ENCODE measurements at regions not wholly inside any gene's neighbourhood (a gene's known extent, or its start where the extent isn't known, plus 50 kb on each side); places are given as distances from the start of the nearest gene placed in this dataset.
"Not testable (repeated sequence)": the region's sequence is repeated elsewhere in the genome, so short reads cannot be mapped to it uniquely, and the experiment has no call there.

DNA sequence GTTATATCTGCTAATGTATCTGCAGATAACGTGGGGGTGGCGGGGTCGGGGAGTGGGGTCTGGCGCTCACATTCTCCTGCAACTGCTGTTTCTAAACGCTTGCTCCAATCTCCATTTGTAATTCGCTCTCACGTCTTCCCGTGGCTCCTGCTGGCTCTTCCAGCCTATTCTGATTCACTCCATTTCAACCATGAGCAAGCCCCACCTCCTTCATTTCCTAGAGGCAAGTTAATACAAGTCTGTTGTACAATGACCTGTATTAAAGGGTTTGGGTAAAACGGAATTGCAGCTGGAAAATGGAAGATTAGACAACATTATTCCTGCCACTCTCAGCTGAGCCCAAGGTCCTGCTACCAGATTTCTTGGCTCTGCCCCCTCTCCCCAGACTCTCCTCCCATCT lies 132.3 kb downstream of the CSNK2A3 start:
- no peak for DNase-seq (ENCODE audit: low read depth in 2 of 2)

- no peak for DNase-seq (ENCODE audit: low read depth in 2 of 2)
Observed at GRCh38 chr11:11218629-11218986, 134.4 kb downstream of the CSNK2A3 start.

DNA sequence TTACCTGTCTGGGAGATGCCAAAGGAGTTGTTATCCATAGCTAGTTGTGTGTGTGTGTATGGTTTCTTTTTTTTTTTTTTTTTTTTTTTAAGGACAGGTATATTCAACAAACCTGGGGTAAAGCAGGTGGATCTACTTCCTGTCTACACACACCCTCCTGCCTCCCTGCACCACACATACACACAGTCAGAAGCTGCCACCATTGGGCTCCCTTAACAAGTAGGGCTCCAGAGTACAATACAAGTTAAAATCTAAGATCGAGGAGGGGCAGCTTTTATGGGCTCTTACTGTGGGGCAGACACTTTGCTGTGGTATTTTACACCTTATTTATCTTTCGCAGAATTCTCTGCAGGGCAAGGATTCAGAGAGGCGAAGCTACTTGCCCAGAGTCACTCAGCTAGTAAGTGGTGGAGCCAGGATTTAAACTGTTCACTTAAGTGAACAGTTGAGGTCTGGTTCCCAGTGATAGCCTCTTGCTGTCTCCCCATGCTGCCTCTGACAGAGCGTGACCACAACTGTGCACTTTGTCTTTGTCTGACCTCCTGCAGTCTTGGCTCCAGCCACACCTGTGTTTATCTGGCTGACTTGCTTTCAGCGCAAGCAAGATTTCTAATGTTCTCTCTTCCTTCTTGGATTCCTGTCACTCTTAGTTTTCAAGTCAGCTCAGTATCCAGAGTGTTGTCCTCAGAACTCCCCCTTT lies 135.0 kb downstream of the CSNK2A3 start:
- DNase-seq (ENCODE audit: low read depth in 2 of 2): no peak

GRCh38 chr11:11217289-11217928 lies 135.6 kb downstream of the CSNK2A3 start:
- DNase-seq (ENCODE audit: low read depth in 2 of 2): no peak

- no peak for DNase-seq (ENCODE audit: low read depth in 2 of 2)
Observed at GRCh38 chr11:11215944-11216343, 137.1 kb downstream of the CSNK2A3 start.

DNA sequence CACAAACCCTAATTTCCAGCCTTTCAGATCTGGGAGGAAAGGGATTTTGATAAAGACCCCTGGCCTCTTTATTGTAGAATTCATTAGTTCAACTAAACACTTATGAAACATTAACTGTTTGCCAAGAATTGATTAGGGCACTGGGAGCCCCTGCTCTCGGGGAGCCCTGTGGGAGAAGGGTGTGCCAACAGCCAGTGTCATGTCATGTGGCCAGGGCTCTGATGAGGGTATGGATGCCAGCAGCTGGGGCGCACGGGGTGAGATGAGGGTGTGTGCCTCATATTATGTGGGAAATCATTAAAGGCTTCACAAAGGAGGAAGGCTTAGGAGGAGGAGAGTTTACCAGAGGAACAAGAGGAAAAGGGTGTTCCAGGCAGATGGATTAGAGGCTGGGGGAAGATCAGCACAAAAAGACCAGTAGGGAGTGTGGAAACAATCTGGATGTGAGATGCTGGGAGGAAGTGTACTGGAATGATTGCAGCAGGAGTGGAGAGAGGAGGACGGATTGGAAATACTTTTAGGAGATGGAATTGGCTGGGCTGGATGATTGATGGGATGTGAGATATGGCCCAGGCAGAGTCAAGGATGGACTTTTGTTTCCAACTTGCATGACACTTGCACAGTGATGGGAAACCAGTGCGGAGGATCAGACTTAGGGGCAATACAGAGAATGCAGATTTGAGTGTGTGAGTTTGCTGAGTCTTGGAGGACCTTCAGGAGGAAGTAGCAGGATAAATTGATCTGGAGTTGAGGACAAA lies 137.8 kb downstream of the CSNK2A3 start:
- DNase-seq (ENCODE audit: low read depth in 2 of 2): no peak

DNA sequence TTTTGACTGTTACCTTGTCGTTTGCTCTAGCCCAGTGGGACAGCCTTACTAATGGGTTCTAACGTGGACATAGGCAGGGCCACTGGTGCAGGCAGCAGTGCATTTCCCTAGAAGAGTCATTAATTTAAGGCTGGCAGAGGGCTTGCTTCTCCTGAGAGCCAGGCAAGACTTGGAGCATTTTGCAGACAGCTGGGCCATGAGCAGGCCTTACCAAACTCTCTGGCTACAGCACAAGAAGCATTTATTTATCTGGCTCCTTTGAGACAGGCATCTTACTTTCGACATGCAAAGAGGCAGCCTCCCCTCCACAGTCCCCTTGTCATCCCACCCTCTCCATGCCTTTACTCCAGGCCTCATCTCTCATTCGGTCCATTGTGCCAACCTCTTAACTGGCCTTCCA lies 139.9 kb downstream of the CSNK2A3 start:
- DNase-seq (ENCODE audit: low read depth in 2 of 2): no peak

DNA sequence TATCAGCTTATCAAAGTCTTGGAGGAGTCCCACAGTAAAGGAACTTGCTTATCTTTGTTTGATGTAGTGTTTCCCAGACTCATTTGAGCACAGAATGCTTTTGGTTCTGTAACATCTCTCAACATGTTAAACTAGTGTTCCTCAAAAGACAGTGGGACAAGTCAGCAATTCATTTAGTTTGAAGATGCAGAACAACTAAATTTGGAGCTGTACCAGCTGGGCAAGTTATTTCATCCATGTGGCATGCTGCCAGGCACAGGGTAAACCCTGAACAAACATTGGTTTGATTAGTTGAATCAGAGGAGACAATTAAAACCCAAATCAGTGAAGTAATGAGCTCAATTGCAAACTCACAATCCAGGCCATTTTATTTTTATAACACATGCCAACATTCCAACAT lies 141.2 kb downstream of the CSNK2A3 start:
- no peak for DNase-seq (ENCODE audit: low read depth in 2 of 2)

DNA sequence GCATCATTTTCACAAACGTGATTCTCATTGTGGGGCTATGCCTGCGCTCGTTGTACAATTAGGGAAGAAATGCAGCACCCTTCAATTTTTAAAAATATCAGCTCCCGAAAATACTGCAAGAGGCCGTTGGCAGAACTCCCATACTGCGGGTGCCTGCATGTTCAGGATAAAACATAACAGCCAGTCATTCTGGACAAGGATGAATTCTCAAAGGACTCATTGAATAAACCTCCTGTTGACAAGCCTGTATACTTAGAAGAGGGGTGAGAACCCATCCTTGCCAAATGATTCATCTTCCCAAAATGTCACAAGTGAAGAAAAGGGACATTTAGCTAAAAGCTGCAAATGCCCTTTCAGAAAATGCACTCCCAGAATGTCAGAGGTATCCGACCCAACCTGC lies 141.9 kb downstream of the CSNK2A3 start:
- no peak for DNase-seq (ENCODE audit: low read depth in 2 of 2)

DNA sequence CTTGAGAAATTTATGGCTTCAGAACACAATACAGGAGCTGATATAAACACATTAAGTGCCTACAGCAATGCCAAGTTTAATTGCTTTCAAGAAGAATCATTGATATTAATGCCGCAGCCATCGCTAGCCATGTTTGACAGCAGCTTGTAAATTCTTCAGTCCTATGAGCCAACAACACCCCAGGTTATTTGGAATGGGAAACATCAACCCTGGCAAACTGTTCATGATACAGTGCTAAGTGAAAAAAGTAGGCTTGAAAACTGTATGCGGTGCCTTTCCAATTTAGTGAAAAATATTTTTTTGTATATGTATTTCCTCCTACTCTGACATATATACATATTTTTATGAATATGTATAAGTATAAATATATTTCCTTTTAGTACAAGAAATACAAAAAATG lies 142.6 kb downstream of the CSNK2A3 start:
- DNase-seq (ENCODE audit: low read depth in 2 of 2): no peak

- no peak for DNase-seq (ENCODE audit: low read depth in 2 of 2)
Observed at GRCh38 chr11:11209967-11210366, 143.1 kb downstream of the CSNK2A3 start.

DNA sequence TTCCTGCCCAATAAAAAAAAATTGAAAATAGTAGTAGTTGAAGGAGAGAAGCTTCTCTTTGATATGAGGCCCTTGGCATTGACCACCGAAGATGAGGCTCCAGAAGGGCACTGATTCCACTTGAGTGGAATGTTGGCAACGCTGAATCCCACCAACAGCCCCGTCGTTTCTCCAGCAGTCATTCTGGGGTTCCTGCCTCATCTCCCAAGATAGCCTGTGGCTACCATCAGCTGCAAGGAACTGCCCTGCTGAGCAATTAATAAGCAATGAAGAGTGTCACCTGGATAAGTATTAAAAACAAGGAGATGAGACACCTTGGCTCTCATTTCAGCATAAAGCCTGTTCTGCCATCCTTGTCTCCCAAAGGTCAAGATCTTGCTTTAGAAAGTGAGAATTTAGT lies 144.1 kb downstream of the CSNK2A3 start:
- DNase-seq (ENCODE audit: low read depth in 2 of 2): no peak

- DNase-seq (ENCODE audit: low read depth in 2 of 2): no peak
Observed at GRCh38 chr11:11207428-11207827, 145.6 kb downstream of the CSNK2A3 start.

DNA sequence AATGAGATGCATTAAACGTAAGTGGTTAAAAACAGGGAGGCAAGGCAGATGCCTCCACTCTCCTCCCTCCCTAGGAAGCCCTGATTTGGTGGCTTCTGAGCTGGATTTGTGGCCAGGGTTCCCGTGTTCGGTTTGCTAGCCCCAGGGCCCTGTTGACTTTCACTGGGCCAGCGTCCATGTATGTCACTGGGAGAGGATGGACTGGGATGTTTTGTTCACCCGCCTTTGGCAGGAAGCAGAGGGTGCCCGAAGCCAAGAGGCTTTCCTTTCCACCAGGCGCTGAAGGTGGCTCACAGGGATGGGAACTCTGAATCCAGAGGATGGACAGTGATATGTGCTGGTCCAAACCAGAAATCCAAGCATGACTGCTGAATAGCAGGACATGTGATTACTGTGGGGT lies 146.6 kb downstream of the CSNK2A3 start:
- DNase-seq (ENCODE audit: low read depth in 2 of 2): no peak

DNA sequence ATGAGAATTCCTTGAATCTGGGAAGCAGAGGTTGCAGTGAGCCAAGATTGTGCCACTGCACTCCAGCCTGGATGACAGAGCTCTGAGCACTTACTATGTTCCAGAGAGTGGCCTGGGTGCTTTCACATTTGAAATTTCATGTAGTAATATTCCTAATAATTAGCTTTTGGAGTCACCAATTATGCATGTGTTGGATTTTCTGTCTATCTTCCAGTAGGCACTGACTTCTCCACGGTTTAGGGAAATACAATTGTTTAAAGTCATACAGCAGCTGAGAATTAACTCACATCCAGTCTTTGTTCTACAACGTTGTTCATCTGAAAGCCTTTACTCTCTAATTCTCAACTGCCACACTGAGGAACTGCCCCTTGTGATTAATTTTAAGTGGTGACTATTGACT lies 150.2 kb downstream of the CSNK2A3 start:
- no peak for DNase-seq (ENCODE audit: low read depth in 2 of 2)

- DNase-seq (ENCODE audit: low read depth in 2 of 2): not testable (repeated sequence)
Observed at GRCh38 chr11:11201302-11201701, 151.7 kb downstream of the CSNK2A3 start.

DNA sequence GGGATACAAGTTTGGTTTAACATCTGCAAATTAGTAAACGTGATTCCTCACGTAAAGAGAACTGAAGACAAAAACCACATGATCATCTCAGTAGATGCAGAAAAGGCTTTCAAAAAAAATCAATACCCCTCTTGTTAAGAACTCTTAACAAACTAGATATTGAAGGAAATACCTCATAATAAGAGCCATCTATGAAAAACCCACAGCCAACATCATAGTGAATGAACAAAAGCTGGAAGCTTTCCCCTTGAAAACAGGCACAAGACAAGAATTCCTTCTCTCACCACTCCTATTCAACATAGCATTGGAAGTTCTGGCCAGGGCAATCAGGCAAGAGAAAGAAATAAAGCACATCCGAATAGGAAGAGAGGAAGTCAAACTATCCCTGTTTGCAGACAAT lies 160.5 kb downstream of the CSNK2A3 start:
- DNase-seq (ENCODE audit: low read depth in 2 of 2): no peak

DNA sequence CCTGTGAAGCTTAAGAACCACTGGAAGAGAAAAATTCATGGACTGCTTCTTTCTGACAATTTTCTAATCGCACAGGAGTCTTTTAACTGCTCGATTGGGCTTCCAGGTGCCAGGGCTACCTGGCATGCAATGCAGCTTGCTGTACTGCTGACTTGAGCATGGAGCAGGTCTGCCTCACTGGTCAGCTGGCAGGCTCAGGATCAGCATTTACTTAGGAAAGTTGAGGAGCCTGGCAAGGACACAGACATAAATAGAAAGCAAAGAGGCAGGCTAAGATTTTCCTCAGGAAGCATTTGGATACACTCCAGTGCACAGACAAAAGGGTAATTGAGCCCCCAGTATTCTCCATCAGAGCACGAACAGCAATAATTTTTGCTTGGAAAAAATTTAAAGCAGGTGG lies 163.5 kb downstream of the CSNK2A3 start:
- no peak for DNase-seq (ENCODE audit: low read depth in 2 of 2)

GRCh38 chr11:11186249-11186648 lies 166.8 kb downstream of the CSNK2A3 start:
- no peak for DNase-seq (ENCODE audit: low read depth in 2 of 2)

DNA sequence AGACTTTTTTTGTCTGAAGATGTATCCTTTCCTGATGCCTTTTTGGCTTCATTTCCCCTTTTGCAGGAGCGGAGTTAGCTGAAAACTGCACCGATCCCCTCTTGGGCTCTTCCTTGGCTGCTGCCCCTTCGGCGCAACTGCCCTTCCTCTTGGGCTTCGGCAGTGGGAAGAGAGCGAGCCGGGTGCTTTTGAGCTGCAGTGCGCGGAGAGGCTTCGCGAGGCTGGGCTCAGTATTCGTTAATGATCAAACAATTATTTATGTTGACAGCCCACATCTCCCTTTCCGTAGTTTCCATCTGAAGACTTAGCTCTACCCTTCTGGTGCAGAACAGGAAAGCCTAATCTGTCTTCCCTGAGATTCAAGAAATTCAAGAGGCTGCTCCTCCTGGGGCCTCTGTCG lies 170.8 kb downstream of the CSNK2A3 start:
- no peak for DNase-seq (ENCODE audit: low read depth in 2 of 2)

DNA sequence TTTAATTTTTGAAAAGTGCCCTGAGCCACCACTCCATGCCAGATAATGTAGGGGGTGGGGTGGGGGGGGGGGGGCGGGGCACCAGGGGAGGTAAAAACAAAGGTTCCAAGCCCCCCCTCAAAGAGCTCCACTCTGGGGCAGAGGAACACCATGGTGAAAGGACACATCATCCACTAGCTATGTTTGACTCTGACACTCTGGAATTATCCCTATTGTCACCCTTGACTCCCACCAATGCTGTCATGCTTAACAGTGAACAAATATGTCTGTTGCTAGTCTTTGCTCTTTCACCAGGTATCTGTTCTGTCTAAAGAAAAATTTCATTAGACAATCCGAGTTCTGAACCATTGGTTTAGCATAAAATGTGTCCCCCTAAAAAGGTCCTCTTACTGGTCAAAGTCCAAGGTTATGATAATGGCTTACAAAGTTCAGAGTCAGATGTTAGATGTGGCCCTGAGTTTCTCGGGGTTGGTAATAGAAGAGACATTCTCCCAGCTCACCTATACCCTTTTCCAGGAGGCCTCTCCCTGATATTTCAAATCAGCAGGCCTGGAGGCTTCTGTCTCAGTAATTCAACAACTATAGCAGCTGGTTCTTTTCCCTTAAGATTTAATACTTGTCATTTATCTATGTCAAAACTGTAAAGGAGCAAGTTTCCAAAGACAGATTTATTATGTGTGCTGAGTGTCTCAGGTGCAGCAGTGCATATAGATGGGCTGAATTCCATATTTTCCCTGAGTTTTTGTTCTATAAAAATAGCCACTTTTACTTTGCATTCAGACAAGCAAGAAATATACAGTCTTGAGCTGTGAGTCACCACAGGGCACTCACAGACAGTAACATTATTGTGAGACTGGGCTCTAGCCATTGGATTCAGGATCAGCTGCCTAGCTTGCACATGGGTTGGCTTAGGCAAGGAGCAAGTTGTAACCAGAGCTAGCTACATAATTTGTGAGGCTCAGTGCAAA lies 174.1 kb downstream of the CSNK2A3 start:
- DNase-seq (ENCODE audit: low read depth in 2 of 2): peak; percentile 34
